GM18870 (cell line): ENCODE measurements at regions not wholly inside any gene's neighbourhood (a gene's known extent, or its start where the extent isn't known, plus 50 kb on each side); places are given as distances from the start of the nearest gene placed in this dataset.
"Not testable (repeated sequence)": the region's sequence is repeated elsewhere in the genome, so short reads cannot be mapped to it uniquely, and the experiment has no call there.

Source experiments
- ATAC-seq: cut with Tn5 transposase; IDR thresholded peaks from one replicate; pipeline ENCODE4 v1.9.1; 2021; ENCODE audit warnings: moderate library complexity; ENCODE audit not compliant: unreplicated experiment

DNA sequence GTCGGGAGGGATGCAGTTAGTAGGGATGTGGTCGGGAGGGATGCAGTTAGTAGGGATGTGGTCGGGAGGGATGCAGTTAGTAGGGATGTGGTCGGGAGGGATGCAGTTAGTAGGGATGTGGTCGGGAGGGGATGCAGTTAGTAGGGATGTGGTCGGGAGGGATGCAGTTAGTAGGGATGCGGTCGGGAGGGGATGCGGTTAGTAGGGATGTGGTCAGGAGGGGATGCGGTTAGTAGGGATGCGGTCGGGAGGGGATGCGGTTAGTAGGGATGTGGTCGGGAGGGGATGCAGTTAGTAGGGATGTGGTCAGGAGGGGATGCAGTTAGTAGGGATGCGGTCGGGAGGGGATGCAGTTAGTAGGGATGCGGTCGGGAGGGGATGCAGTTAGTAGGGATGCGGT, 96.2 kb downstream of the BDH1 start:
- ATAC-seq, result not testable (repeated sequence)

DNA sequence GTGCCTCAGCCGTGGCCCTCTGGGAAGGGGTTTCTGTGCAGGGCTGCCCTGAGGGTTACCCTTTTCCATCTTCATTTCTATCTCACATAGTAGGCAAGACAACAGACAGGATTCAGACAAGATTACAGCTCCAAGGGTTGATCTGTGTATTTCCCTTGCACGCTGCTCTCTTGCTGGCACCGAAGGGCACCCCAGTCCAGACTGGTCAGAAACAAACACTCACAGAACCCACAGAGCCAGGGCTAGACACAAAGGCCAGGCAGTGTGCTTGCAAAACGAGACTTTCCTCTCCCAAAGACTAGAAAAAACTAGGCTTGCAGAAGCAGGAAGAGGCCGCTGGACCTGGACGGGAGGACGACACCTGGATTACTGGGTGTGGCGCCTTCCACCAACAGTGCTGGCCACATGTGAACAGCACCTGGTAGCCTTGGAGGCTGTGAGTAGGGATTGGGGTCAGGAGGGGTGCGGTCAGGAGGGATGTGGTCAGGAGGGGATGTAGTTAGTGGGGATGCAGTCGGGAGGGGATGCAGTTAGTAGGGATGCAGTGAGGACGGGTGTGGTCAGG, 96.8 kb downstream of the BDH1 start:
- no peak for ATAC-seq

DNA sequence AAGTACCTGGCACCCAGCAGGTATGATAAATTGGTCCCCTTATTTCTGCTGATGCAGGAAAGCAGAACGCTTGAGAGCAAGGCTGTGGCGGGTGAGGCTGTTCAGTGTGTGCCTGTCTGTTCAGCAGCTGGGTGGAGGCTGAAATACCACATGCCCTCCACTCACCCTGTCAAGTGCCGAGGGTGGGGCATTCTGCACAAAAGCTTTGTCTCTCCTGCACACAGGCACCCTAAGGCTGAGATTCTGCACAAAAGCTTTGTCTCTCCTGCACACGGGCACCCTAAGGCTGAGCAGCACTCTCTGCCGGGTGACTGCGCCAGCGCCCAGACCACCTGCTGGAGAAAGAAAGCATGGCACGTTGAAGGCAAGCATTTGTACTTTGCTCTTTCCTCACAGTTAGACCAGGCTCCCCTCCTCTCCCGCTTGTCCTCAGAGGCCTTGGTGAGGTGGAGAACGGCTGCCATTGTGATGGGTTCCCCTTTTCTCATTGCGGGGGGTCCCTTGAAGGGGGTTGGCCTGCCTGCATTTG, 97.5 kb downstream of the BDH1 start:
- ATAC-seq, result no peak

DNA sequence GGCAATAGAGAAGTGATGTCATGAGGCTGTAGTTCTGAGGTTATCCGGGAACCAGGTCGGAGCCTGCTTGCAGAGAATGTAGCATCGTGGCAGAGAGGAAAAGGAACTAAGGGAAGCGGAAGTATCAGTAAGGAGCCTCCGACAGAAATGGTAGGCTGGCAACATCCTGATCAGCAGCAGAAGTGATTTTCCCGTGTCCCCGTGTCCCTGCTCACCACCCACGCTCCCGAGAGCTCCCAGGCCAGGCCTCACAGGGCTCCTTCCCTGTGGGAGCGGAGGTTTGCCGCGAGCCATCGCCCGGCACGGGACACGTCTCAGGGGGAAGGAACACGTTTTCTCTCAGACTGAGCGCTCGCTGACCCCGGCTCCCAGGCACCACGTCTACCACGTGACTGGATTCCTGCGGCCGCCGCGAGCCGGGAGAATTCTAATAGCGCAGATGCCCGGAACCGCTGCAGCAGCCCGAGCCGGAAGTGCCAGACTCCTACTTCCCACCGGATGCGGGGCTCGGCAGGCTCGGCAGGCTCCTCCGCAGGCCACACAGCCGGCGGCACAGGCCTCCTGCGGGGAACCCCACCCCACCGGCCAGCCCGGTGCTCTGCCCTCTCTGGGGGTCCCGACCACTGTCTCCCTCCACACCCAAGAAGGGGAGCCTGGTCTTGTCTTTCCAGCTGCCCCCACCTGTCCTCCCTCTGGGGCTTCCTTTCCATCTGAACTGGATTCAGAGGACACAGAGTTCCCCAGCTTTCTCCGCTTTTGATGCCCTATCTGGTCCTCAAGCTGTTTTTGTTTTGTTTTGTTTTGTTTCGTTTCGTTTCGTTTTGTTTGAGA, 99.3 kb downstream of the BDH1 start:
- no peak for ATAC-seq

DNA sequence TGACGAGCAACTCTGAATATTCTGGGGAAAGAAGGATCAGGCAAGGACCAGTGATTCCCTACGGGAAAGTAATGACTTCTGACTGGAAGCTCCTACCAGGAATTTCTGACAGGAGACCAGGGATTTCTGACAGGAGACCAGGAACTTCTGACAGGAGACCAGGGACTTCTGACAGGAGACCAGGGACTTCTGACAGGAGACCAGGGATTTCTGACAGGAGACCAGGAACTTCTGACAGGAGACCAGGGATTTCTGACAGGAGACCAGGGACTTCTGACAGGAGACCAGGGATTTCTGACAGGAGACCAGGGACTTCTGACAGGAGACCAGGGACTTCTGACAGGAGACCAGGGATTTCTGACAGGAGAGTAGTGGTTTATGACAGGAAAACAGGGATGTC, 100.9 kb downstream of the BDH1 start:
- not testable (repeated sequence) for ATAC-seq

DNA sequence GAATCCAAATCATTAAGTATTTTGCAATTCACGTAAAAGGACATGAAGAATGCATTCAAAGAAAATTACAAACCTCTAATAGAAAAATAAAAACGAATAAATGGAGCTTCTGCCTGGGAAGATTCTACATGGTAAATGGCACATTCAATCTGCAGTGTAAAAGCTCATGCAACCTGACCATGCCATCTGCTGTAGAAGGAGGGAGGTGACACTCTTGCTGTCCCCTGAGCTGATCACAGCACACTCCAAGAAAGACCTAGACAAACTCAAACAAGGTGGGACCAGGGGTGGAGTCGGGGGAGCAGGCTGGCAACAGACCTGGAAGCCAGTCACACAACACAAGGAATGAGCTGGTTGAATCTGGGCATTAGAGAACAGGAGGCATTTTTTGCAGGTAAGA, 101.8 kb downstream of the BDH1 start:
- no peak for ATAC-seq

DNA sequence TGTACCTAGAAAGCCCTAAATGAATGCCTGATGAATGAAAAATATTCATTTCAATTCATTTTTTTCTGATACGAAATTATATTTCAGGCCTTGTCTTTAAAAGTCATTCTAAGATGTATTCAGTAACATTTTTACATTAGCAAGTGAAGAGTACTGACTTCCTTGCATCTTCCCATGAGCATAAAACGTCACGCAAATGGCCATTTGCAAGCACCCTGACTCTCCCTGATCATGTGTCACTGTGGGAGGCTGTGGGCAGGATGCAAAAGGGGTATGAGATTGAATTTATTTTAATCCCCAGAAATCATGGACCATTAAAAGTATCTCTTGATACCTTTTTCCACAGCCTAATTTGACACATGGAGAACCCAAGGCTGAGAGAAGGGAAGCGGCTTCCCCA, 105.0 kb downstream of the BDH1 start:
- no peak for ATAC-seq

DNA sequence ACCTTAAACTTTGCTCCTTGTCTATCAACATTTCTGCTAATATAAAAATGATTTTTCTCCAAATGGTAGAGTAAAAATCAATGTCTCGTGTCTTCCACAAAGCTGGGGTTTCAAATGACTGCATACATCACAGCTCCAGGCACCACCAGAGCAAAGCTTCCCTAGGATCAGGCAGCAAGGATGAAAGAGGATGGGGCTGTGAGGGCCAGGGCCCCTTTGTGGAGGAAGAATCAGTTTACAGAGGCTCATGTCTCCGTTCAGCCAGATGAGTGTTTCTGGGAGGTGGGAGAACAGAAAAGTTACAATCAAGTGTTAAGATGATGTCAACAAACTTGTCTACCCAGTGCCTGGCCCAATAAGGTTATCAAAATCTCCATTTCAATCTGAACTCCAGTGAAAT, 105.5 kb downstream of the BDH1 start:
- ATAC-seq, result no peak

DNA sequence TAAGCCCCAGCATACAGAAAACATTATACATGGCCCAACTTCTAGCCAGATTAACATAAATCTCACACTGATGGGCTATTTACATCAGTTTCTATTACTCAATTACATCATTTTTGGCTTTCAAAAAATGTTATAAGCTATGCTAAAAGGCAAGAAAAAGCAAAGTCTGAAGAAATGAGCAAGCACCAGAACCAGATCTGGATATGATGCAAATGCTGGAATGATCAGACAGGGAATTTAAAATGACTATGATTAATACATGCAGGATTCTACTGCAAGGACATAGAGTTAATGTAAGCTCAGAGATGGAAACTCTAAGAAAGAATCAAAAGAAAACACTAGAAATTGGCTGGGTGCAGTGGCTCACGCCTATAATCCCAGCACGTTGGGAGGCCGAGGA, 106.6 kb downstream of the BDH1 start:
- not testable (repeated sequence) for ATAC-seq

DNA sequence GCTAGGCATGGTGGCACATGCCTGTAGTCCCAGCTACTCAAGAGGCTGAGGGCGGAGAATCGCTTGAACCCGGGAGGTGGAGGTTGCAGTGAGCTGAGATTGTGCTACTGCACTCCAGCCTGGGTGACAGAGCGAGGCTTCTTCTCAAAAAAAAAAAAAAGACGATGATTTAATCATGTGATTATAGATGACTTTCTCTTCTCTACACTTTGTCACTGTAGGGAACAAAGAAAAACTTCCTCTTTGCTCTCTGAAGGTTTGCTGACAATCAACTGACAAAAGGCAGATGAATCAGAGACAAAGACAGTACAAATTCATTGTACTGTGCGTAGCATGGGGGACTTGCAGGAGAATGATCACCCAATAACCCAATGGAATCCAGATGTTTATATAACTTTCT, 108.0 kb downstream of the BDH1 start:
- not testable (repeated sequence) for ATAC-seq

DNA sequence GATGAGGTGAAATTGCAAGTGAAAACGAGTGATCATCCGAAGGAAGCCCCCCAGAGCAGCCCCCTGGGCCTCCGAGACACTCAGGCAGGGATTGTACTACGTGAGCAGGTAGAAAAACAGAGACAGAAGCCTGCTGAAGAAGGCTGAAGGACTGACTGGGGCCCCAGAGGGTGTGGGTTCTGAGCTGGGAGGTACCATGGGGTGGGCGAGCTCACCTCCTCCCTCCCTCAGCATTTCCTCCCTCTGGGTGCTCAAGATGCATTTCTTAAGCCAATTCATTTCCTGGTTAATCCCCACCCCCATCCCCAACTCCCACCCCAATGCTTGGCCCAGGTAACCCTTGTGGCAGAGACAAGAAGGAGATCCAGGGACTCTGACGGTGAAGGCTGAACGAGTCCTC, 108.7 kb downstream of the BDH1 start:
- no peak for ATAC-seq

DNA sequence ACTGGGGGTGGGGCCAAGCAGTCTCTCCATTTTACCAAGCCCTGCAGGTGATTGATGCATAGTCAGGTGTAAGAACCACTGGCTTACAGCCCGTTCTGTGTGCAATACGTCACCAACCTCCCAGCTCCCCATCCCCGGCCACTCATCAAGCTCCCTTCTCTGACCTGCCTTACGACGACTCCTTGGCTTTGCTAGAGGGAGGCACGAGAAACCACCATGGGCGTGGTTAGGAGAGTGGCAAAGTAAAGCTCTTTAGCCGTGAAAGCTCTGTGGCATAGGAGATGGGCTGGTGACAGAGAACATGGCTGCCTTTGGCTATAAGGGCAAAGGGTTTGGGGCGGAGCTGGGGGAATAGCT, 109.1 kb downstream of the BDH1 start:
- no peak for ATAC-seq

DNA sequence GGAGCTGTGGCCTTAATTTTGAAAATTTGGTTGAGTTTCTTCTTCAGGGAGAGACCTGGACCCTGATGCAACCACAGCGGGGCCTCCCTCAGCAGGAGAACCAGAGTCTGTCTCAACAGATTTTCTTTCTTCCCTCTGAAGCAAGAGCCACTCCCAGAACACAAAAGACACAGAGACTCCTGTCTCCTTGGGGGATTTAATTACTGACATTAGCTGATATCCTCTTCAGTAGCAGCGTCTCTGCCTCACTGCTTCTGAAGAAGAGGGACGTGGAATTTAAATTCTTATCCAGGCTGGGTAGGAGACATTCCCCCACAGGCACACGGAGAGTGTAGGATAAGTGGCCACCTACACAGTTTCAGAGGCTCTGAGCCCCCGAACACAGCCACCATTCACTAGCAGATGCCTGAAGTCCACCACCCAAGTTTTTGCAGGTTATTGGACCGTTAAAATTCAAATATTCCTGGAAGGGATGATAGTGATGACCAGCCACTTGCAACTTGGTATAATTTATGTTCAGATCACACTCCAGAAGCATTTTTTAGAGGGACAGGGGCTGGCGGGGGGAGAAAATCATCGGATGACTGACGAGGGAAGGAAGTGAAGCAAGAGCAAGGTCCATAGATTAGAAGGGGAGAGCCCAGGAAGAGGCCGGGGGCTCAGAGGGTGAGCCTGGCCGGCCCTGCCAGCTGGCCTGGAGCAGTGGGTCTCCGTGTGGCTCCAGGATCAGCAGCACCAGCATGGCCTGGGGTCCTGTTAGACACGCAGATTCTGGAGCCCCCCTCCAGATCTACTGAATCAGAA, 109.7 kb downstream of the BDH1 start:
- no peak for ATAC-seq

DNA sequence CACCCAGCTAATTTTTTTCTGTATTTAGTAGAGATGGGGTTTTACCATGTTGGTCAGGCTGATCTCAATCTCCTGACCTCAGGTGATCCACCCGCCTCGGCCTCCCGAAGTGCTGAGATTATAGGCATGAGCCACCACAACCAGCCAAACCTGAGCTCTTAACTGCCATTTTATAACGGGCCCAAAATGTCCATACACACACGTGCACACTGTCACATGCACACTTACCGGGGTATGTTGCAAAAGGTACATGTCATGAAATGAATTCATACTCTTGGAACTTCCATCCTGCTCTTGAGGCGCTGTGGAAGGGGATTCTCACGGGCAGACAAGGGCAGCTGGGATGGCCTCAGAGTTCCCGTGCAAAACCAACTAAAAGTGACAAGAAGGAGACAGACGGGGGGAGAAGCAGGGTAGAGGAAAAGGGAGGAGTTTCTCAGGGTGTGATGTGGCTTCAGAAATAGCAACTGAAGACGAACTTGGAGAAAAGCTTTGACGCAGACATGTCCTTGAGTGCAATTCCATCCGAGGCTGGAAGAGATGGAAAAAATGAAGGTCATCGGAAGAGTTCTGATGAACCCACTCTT, 110.9 kb downstream of the BDH1 start:
- ATAC-seq, result no peak

DNA sequence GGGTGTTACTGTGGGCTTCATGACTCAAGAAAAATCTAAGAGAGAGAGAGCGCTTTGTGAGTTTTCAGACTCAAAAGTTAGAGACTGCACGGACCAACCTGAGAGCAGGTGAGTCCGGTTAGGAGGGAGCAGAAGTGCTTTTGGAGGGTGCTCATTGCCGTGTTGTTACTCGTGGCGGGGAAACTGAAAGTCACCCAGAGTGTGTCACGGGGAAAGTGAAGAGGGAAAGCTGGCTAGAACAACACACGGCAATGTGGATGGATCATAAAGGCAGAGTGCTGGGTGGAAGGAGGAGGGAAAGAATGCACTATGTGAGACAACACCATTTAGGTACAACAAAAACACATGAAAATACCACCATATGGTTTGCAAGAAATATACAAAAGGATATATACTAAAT, 112.3 kb downstream of the BDH1 start:
- no peak for ATAC-seq

DNA sequence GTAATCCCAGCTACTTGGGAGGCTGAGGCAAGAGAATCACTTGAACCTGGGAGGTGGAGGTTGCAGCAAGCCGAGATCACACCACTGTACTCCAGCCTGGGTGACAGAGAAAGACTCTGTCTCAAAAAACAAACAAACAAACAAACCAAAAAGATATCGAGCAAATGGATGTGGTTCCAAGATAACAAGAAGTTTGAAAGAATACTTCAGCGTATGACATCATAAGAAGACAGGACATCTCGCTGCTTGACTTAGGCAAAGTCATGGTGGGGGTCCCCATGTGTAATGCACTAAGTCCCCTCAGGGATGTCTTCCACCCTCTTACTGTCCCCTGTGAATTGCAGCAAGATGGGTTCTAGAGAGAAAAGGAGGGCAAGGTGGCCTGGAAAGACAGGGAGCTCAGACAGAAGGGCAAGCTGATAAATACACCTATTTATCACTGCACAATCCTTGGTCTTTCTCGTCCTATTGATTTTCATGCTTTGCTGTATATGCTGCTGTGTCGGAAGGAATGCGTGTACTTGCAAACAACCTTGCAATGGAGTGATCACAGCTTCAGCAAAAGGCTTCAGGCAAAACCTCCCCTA, 115.0 kb downstream of the BDH1 start:
- ATAC-seq, result no peak

DNA sequence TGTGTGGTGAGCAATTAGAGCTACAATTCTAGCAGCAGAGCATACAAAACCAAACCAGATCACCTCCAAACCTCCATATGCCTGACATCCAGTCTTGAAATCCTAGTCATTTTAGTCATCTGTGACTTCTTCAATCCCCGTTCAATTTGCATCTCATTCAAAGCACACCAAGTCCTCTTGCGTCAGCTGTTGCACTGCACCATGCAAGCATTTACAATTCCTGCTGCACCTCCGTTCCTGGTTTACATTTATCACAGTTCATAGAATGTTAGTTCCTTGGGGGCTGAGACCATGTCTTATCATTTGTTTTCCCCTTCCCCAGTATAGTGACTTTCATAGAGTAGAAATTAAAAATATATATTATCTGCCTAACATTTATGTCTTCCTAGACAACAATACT, 116.9 kb downstream of the BDH1 start:
- no peak for ATAC-seq

DNA sequence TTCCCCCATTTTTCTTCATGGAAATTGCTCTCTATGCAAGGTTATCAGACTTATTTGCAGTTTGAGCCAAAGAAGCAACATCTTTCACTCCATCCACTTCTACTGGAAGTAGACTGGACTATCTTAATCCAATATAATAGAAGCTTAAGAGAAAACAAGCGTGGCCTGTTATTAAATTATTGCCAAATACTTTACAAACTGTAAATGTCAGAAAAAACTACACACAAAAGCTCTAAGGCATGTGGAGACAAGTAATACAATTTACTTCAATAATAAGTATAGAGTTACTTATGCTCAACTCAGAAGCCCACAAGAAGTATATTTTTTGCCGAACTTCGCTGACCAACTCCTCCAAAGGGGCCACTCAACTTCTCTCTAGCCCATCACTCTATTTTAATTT, 120.3 kb downstream of the BDH1 start:
- ATAC-seq, result no peak

DNA sequence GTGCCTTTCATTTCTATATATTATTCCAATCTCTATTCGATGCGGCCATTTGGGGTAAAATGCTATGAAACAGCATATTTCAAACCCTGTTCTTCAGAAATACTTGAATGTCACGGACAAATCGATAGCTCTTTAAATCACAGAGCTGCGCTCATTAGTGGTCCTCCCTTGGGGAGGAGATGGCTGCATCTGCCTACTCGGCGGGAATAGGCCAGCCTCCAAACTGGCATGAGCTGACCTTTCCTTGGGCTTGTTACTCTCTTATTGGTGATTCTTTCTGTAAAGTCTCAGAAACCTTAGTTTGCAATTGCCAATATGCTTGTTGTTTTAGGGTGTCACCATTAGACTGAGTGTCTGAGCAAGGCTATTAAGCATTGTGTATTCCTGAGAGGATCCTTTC, 120.9 kb downstream of the BDH1 start:
- ATAC-seq, result no peak

DNA sequence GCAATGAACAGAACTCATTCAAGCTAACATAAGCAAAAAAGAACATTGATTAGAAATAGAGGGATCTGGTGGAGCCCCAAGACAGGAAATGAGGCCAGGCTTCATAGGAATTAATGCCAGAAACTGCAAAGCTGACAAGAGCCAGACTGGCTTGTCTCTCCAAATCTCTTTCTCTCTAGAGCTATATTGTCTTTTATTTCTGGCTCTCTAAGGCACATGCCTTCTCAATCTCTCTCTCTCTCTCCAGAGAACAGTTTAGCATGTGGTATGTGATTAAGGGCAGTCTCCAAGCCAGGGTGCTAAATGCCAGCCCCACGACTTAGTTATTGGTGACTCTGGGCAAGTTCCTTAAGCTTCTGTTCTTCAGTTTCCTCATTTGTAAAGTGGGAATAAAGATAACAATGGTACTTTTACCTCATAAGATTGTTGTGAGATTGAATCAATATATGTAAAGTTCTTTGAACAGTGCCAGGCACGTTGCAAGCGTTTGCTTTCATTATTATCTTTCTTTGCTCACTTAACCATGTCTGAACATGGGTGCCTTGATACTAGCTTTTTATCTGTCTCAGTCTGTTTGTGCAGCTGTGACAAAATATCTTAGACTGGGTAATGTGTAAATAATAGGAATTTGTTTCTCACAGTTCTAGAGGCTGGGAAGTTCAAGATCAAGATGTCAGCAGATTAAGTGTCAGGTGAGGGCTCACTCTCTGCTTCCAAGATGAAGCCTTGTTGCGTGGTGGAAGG, 123.2 kb downstream of the BDH1 start:
- ATAC-seq, result no peak
